HG03565 (cell line): ENCODE measurements at regions not wholly inside any gene's neighbourhood (a gene's known extent, or its start where the extent isn't known, plus 50 kb on each side); places are given as distances from the start of the nearest gene placed in this dataset.

Experiments
- ATAC-seq: cut with Tn5 transposase; IDR thresholded peaks from one replicate; pipeline ENCODE4 v1.9.1; 2021; ENCODE audit warnings: mild to moderate bottlenecking, moderate library complexity; ENCODE audit not compliant: unreplicated experiment

- ATAC-seq = no peak
These were observed 61.4 kb upstream of the KIRREL3 start for GRCh38 chr11:127061947-127062346.

- no peak for ATAC-seq
These were observed 59.2 kb upstream of the KIRREL3 start for GRCh38 chr11:127059750-127060149.

- ATAC-seq = no peak
These were observed 58.7 kb upstream of the KIRREL3 start for GRCh38 chr11:127059286-127059685.

DNA sequence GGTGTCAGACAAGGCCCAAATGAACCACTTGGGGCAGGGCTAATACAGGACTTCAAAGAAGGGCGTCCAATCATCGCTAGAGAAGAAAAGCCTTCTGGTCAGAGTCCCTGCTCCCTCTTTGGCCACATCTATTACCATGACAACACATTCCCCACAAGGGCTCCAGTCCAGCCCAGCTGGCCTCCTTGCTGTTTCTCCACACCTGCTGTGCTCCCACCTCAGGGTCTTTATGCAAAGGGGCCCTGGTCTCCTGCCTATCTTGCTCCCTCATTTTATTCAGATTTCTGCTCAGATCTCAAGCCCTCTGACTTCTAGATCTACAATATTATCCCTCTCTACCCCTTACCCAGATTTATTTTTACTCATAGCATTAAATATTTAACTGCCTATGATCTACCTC, 58.0 kb upstream of the KIRREL3 start:
- ATAC-seq = no peak

- no peak for ATAC-seq
These were observed 56.6 kb upstream of the KIRREL3 start for GRCh38 chr11:127057126-127057525.

- no peak for ATAC-seq
These were observed 55.9 kb upstream of the KIRREL3 start for GRCh38 chr11:127056338-127056971.

- ATAC-seq = no peak
These were observed 54.7 kb upstream of the KIRREL3 start for GRCh38 chr11:127055236-127055635.

DNA sequence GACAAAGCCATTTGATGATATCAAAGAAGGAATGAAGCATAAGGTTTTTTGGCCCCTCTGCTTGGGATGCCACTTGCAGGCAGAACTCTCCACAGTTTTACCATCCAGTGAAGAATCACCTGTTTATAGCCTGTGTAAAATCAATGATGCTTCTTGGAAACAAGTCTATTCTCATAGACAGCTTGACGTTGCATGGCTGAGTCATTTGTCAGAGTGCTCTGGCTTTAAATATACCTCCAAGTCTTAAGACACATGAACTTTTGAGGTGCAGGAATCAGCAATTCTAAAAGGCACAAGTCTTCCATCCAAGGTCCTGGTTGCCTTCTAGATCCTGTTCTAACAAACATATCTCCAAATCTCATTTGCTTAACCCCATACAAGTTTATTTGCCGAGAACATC, 53.6 kb upstream of the KIRREL3 start:
- no peak for ATAC-seq

DNA sequence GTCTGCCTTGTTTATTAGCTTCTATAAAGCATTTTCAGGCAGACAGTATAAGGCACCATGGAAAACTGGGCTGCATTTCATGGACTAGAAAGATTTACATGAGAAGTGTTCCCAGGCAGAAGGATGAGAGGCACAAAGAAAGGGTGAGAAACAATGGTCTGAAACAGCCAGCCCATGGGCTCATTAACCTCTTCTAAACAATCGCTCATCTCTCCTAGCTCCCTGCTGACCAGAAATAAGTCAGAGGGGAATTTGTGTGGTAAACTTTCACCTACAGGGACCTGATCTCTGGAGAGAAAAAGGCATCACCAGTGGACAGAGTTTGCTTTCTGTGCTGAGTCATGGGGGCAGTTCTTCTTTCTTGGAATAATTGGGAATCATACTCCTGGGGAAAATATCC, 51.8 kb upstream of the KIRREL3 start:
- ATAC-seq = no peak
